ENCODE measurements at regions not wholly inside any gene's neighbourhood (a gene's known extent, or its start where the extent isn't known, plus 50 kb on each side); places are given as distances from the start of the nearest gene placed in this dataset.

DNA sequence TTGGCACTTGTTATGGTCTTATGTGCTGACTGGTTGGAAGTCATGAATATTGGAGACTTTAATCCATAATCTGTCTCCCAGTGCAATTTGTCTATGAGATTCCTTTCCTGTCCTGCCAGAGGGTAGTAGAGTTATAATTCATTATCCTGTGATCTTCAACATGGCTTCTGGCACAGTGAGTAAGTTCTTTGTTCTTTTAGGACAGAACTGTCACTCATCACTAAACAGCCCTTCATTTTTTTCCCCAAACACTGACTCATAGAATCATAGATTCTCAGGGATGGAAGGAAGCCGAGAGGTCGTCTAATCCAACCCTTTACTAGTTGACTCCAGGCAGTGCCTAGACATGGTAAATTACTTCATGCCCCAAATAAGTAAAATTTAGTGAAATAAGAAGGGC is 78.4 kb downstream of the LUZP4 start:
- TF ChIP-seq, protein P1, sequence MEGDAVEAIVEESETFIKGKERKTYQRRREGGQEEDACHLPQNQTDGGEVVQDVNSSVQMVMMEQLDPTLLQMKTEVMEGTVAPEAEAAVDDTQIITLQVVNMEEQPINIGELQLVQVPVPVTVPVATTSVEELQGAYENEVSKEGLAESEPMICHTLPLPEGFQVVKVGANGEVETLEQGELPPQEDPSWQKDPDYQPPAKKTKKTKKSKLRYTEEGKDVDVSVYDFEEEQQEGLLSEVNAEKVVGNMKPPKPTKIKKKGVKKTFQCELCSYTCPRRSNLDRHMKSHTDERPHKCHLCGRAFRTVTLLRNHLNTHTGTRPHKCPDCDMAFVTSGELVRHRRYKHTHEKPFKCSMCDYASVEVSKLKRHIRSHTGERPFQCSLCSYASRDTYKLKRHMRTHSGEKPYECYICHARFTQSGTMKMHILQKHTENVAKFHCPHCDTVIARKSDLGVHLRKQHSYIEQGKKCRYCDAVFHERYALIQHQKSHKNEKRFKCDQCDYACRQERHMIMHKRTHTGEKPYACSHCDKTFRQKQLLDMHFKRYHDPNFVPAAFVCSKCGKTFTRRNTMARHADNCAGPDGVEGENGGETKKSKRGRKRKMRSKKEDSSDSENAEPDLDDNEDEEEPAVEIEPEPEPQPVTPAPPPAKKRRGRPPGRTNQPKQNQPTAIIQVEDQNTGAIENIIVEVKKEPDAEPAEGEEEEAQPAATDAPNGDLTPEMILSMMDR (IDR thresholded peaks at IDR 0.05) = no peak
- TF ChIP-seq EP300 (IDR thresholded peaks at IDR 0.05) = no peak
